SK-N-SH (cell line): ENCODE measurements at regions not wholly inside any gene's neighbourhood (a gene's known extent, or its start where the extent isn't known, plus 50 kb on each side); places are given as distances from the start of the nearest gene placed in this dataset.

Source experiments
- CTCF ChIA-PET: fragments of 300-600, 350-600 bp; formaldehyde crosslinking; extraction: SDS; loops from one replicate; lab custom pipeline; 2021; lab: Yijun Ruan, JAX
- POLR2A ChIA-PET: fragments of 350-600 bp; sonication (Branson Sonifier 250); formaldehyde crosslinking; extraction: SDS; loops from one replicate; lab custom pipeline; 2020; ENCODE audit warnings: antibody characterized with exemption, inconsistent platforms; lab: Yijun Ruan, JAX
- DNase-seq: peaks from one replicate; pipeline ENCODE4 v3.0.0; 2012
- H2AFZ ChIP-seq: fragments of 200-600 bp; sonication (generic); 2 replicates; pipeline ENCODE4 v1.8.1; 2016; ENCODE audit warnings: antibody characterized with exemption, mild to moderate bottlenecking, low read depth
- H3F3A ChIP-seq: fragments of 200-600 bp; sonication (generic); replicated peaks from 2 replicates; pipeline ENCODE3; 2016; ENCODE audit warnings: antibody characterized with exemption, mild to moderate bottlenecking; ENCODE audit not compliant: insufficient read depth
- H3K27ac ChIP-seq, 2 experiments: fragments of 200-500 bp in 1 of 2; fragments of 200-600 bp in 1 of 2; sonication (Bioruptor generic) in 1 of 2; sonication (generic), shearing (Covaris generic) in 1 of 2; 2 replicates each; pipeline versions ENCODE4 v1.5.1 to v1.6.1; 2014 to 2016; ENCODE audit warnings: low read depth in 2 of 2, inconsistent platforms in 1 of 2, low read length in 1 of 2, mild to moderate bottlenecking in 1 of 2, mixed read lengths in 1 of 2
- H3K27me3 ChIP-seq: fragments of 200-600 bp; sonication (generic), shearing (Covaris generic); 2 replicates; pipeline ENCODE4 v1.6.1; 2016; ENCODE audit warnings: mixed run types; ENCODE audit not compliant: insufficient read depth
- H3K36me3 ChIP-seq, 2 experiments: fragments of 200-500 bp in 1 of 2; fragments of 200-600 bp in 1 of 2; sonication (Bioruptor generic) in 1 of 2; sonication (generic) in 1 of 2; replicated peaks in 1 of 2; 2 replicates each; pipeline versions ENCODE3 to v1.5.1; 2014 to 2016; ENCODE audit warnings: low read length in 1 of 2, mild to moderate bottlenecking in 1 of 2; ENCODE audit not compliant: insufficient read depth in 2 of 2, control insufficient read depth in 1 of 2
- H3K4me1 ChIP-seq, 2 experiments: fragments of 200-500 bp in 1 of 2; fragments of 200-600 bp in 1 of 2; sonication (Bioruptor generic) in 1 of 2; sonication (generic), shearing (Covaris generic) in 1 of 2; 2 replicates each; pipeline versions ENCODE4 v1.5.1 to v1.6.1; 2014 to 2016; ENCODE audit warnings: low read depth in 1 of 2, low read length in 1 of 2, mixed run types in 1 of 2; ENCODE audit not compliant: insufficient read depth in 2 of 2, control insufficient read depth in 1 of 2
- H3K4me2 ChIP-seq: fragments of 200-600 bp; sonication (generic), shearing (Covaris generic); 2 replicates; pipeline ENCODE4 v1.6.1; 2017; ENCODE audit warnings: mixed run types
- H3K4me3 ChIP-seq, 2 experiments: fragments of 200-500 bp in 1 of 2; fragments of 200-600 bp in 1 of 2; sonication (Bioruptor generic) in 1 of 2; sonication (generic), shearing (Covaris generic) in 1 of 2; 2 replicates each; pipeline versions ENCODE4 v1.5.1 to v1.8.1; 2014 to 2016; ENCODE audit warnings: low read depth in 2 of 2, inconsistent platforms in 1 of 2, low read length in 1 of 2, mild to moderate bottlenecking in 1 of 2, mixed read lengths in 1 of 2, moderate library complexity in 1 of 2
- H3K79me2 ChIP-seq: fragments of 200-600 bp; sonication (generic); 2 replicates; pipeline ENCODE4 v1.8.1; 2017; ENCODE audit warnings: mild to moderate bottlenecking; ENCODE audit not compliant: insufficient read depth
- H3K9ac ChIP-seq: fragments of 200-600 bp; sonication (generic); 2 replicates; pipeline ENCODE4 v1.6.1; 2017; ENCODE audit warnings: mixed run types
- H3K9me2 ChIP-seq: fragments of 200-600 bp; sonication (generic); 2 replicates; pipeline ENCODE4 v1.6.1; 2017; ENCODE audit warnings: mixed run types
- H3K9me3 ChIP-seq: fragments of 200-600 bp; sonication (generic); 2 replicates; pipeline ENCODE4 v1.6.1; 2017; ENCODE audit warnings: mixed run types, mild to moderate bottlenecking, moderate library complexity
- H4K20me1 ChIP-seq: fragments of 200-600 bp; sonication (generic); 2 replicates; pipeline ENCODE4 v1.6.1; 2017; ENCODE audit warnings: mild to moderate bottlenecking, mixed run types; ENCODE audit not compliant: insufficient read depth
- CHD2 ChIP-seq: fragments of 150-350 bp; IDR thresholded peaks from 2 replicates; pipeline ENCODE4 v1.6.1; 2018; ENCODE audit warnings: low read length; ENCODE audit not compliant: partially characterized antibody
- CTCF ChIP-seq: fragments of 200-600 bp; sonication (generic); IDR thresholded peaks from 2 replicates; pipeline ENCODE4 v1.6.1; 2017; ENCODE audit warnings: antibody characterized with exemption, mild to moderate bottlenecking, moderate library complexity
- ELF1 ChIP-seq: IDR thresholded peaks from 2 replicates; pipeline ENCODE4 v1.4.0; 2012
- EP300 ChIP-seq, 2 experiments: IDR thresholded peaks; 2 replicates each; pipeline versions ENCODE4 v1.4.0 to v1.6.1; 2012; ENCODE audit warnings: borderline replicate concordance in 1 of 2, low read depth in 1 of 2, low read length in 1 of 2
- EZH2phosphoT487 ChIP-seq: fragments of 200-600 bp; sonication (generic); IDR thresholded peaks from 2 replicates; pipeline ENCODE4 v1.6.1; 2017; ENCODE audit warnings: low read depth, mixed run types, mild to moderate bottlenecking, antibody characterized with exemption, moderate library complexity, borderline replicate concordance
- FOSL2 ChIP-seq: IDR thresholded peaks from 2 replicates; pipeline ENCODE4 v1.4.0; 2012; ENCODE audit warnings: low read depth, mild to moderate bottlenecking, moderate library complexity, borderline replicate concordance
- GATA2 ChIP-seq: sonication (generic); formaldehyde crosslinking; IDR thresholded peaks from 2 replicates; pipeline ENCODE4 v1.5.0; 2020; ENCODE audit warnings: mild to moderate bottlenecking, missing genetic modification reagents
- MAX ChIP-seq: IDR thresholded peaks from 2 replicates; pipeline ENCODE4 v1.4.0; 2012; ENCODE audit warnings: low read depth
- MEF2A ChIP-seq: IDR thresholded peaks from 2 replicates; pipeline ENCODE4 v1.4.0; 2012; ENCODE audit warnings: low read depth, borderline replicate concordance
- MXI1 ChIP-seq: IDR thresholded peaks from 2 replicates; pipeline ENCODE4 v1.6.1; 2012; ENCODE audit warnings: mild to moderate bottlenecking, low read depth, low read length, improper control_type of control experiment
- NFIC ChIP-seq: IDR thresholded peaks from 2 replicates; pipeline ENCODE4 v1.4.0; 2012; ENCODE audit warnings: borderline replicate concordance
- PBX3 ChIP-seq: IDR thresholded peaks from 2 replicates; pipeline ENCODE4; 2012
- POLR2AphosphoS5 ChIP-seq: IDR thresholded peaks from 2 replicates; pipeline ENCODE4 v1.6.1; 2012; ENCODE audit warnings: low read depth, low read length
- RAD21 ChIP-seq: IDR thresholded peaks from 2 replicates; pipeline ENCODE4 v1.6.1; 2012; ENCODE audit warnings: mild to moderate bottlenecking, low read length
- REST ChIP-seq: IDR thresholded peaks from 2 replicates; pipeline ENCODE4 v1.6.1; 2012; ENCODE audit warnings: mild to moderate bottlenecking, low read depth, low read length, moderate library complexity
- RXRA ChIP-seq: IDR thresholded peaks from 2 replicates; pipeline ENCODE4 v1.4.0; 2012; ENCODE audit warnings: low read depth, mild to moderate bottlenecking, borderline replicate concordance
- SIN3A ChIP-seq: IDR thresholded peaks from 2 replicates; pipeline ENCODE4 v1.6.1; 2012; ENCODE audit warnings: low read depth, mild to moderate bottlenecking, low read length, moderate library complexity, borderline replicate concordance
- SMC3 ChIP-seq: IDR thresholded peaks from 2 replicates; pipeline ENCODE4 v1.6.1; 2012; ENCODE audit warnings: low read depth, low read length, improper control_type of control experiment
- TAF1 ChIP-seq: IDR thresholded peaks from 2 replicates; pipeline ENCODE4 v1.6.1; 2012; ENCODE audit warnings: low read depth, mild to moderate bottlenecking, low read length, moderate library complexity, borderline replicate concordance
- TEAD4 ChIP-seq: IDR thresholded peaks from 2 replicates; pipeline ENCODE4 v1.4.0; 2012; ENCODE audit warnings: mild to moderate bottlenecking, borderline replicate concordance; ENCODE audit not compliant: insufficient read depth
- USF1 ChIP-seq: IDR thresholded peaks from 2 replicates; pipeline ENCODE4 v1.4.0; 2012; ENCODE audit warnings: low read depth, borderline replicate concordance
- YY1 ChIP-seq: IDR thresholded peaks from 2 replicates; pipeline ENCODE4 v1.4.0; 2012; ENCODE audit warnings: low read depth, mild to moderate bottlenecking
- WGBS: methylation state at CpG from one replicate; pipeline ENCODE4 v1.1.6; 2017; ENCODE audit warnings: low lambda C conversion rate; 5-methylcytosine and 5-hydroxymethylcytosine counted together
- TF ChIP-seq, protein P1 (sequence below): fragments of 150-350 bp; IDR thresholded peaks from 2 replicates; pipeline ENCODE4 v1.6.1; 2017; ENCODE audit warnings: antibody characterized with exemption, low read length, low read depth, borderline replicate concordance

- Histone ChIP-seq H3K4me2 (no peak overlapping the region; the same call in 1 of the 2 replicates), H4K20me1 (no peaks in the 10 kb centered on the region), H3K4me3 (no peak overlapping the region), H3K4me1 (peaks cover 12 to 21% of the 10 kb centered on the region in 2 experiments; a peak in 3 of 4 replicates), H3K36me3 (no peaks in the 10 kb centered on the region), H2AFZ (no peak overlapping the region), H3F3A (peaks cover 20% of the 10 kb centered on the region), H3K9ac (no peak overlapping the region), H3K79me2 (no peaks in the 10 kb centered on the region), H3K9me3 (no peaks in the 10 kb centered on the region), H3K27ac (peak overlapping the region; percentile 28 to 96; a peak in 3 of 4 replicates), H3K9me2 (no peaks in the 10 kb centered on the region), H3K27me3 (no peaks in the 10 kb centered on the region)
- WGBS, result 53% methylated on average over 3 of the region's 3 CpGs
- ChIA-PET POLR2A (no interaction called here), CTCF (no interaction called here)
- DNase-seq, result peak; percentile 65
- no peak for TF ChIP-seq CTCF
- no peak for TF ChIP-seq RXRA
- TF ChIP-seq MEF2A, result no peak
- no peak for TF ChIP-seq SIN3A
- no peak for TF ChIP-seq MXI1
- TF ChIP-seq, protein P1, sequence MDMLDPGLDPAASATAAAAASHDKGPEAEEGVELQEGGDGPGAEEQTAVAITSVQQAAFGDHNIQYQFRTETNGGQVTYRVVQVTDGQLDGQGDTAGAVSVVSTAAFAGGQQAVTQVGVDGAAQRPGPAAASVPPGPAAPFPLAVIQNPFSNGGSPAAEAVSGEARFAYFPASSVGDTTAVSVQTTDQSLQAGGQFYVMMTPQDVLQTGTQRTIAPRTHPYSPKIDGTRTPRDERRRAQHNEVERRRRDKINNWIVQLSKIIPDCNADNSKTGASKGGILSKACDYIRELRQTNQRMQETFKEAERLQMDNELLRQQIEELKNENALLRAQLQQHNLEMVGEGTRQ, result no peak
- TF ChIP-seq ELF1, result no peak
- TF ChIP-seq TAF1, result no peak
- no peak for TF ChIP-seq MAX
- 0 out of 2 replicates have a peak, but pooled peaks have one; percentile 9 for TF ChIP-seq NFIC
- TF ChIP-seq EZH2phosphoT487, result no peak
- no peak for TF ChIP-seq USF1
- no peak for TF ChIP-seq FOSL2
- no peak for TF ChIP-seq PBX3
- no peak for TF ChIP-seq CHD2
- peak; percentile 70; the same call in 1 of the 2 replicates for TF ChIP-seq GATA2
- no peak for TF ChIP-seq YY1
- TF ChIP-seq TEAD4, result no peak
- TF ChIP-seq EP300 (IDR thresholded peaks at IDR 0.05; ENCODE audit: borderline replicate concordance in 1 of 2, low read depth in 1 of 2, low read length in 1 of 2), result peak in 1 of 2 experiments; percentile 76; a peak in 2 of 4 replicates
- TF ChIP-seq POLR2AphosphoS5, result no peak
- TF ChIP-seq RAD21, result no peak
- TF ChIP-seq REST, result no peak
- no peak for TF ChIP-seq SMC3
Measured at GRCh38 chr3:59131016-59131766, 81.4 kb upstream of the CFAP20DC start.
